SU-DHL-6 (cell line): ENCODE measurements at regions not wholly inside any gene's neighbourhood (a gene's known extent, or its start where the extent isn't known, plus 50 kb on each side); places are given as distances from the start of the nearest gene placed in this dataset.
"Not testable (repeated sequence)": the region's sequence is repeated elsewhere in the genome, so short reads cannot be mapped to it uniquely, and the experiment has no call there.

Experiments used
- H2AFZ ChIP-seq: fragments of 200-600 bp; sonication (generic); 2 replicates; pipeline ENCODE4 v1.6.1; 2014; ENCODE audit warnings: low read depth, mild to moderate bottlenecking, moderate library complexity, mixed read lengths, antibody characterized with exemption, low read length; ENCODE audit not compliant: severe bottlenecking
- H3F3A ChIP-seq: fragments of 200-600 bp; shearing (Covaris generic); 2 replicates; pipeline ENCODE4 v1.6.0; 2016; ENCODE audit warnings: antibody characterized with exemption, mild to moderate bottlenecking; ENCODE audit not compliant: insufficient read depth
- H3K27ac ChIP-seq: fragments of 200-600 bp; sonication (generic); 2 replicates; pipeline ENCODE4 v1.5.1; 2016; ENCODE audit warnings: low read depth, mild to moderate bottlenecking, low read length, moderate library complexity, mixed read lengths
- H3K27me3 ChIP-seq: fragments of 200-600 bp; sonication (generic), shearing (Covaris generic); 2 replicates; pipeline ENCODE4 v1.6.0; 2014; ENCODE audit warnings: mild to moderate bottlenecking, low read length
- H3K36me3 ChIP-seq: fragments of 200-600 bp; sonication (generic); 2 replicates; pipeline ENCODE4 v1.6.1; 2014; ENCODE audit warnings: mild to moderate bottlenecking, low read length, mixed read lengths
- H3K4me2 ChIP-seq: fragments of 300-600, 200-600 bp; shearing (Covaris generic), sonication (generic); 2 replicates; pipeline ENCODE4 v1.6.0; 2014; ENCODE audit warnings: low read length, low read depth, mild to moderate bottlenecking; ENCODE audit not compliant: poor library complexity, severe bottlenecking
- H3K4me3 ChIP-seq: fragments of 200-600 bp; sonication (generic); 2 replicates; pipeline ENCODE4 v1.5.1; 2014; ENCODE audit warnings: antibody characterized with exemption, low read length, mild to moderate bottlenecking, mixed read lengths; ENCODE audit not compliant: insufficient read depth, poor library complexity, severe bottlenecking
- H3K79me2 ChIP-seq: fragments of 200-600 bp; sonication (generic); 2 replicates; pipeline ENCODE4 v1.6.1; 2014; ENCODE audit warnings: mild to moderate bottlenecking, low read length, moderate library complexity; ENCODE audit not compliant: insufficient read depth
- H3K9ac ChIP-seq: fragments of 200-600 bp; sonication (generic); 2 replicates; pipeline ENCODE4 v1.7.0; 2014; ENCODE audit warnings: mild to moderate bottlenecking, low read length
- H3K9me2 ChIP-seq: fragments of 200-600 bp; sonication (generic); replicated peaks from 2 replicates; pipeline ENCODE4 v1.6.1; 2014; ENCODE audit warnings: low read length; ENCODE audit not compliant: insufficient read depth
- H3K9me3 ChIP-seq: fragments of 200-600 bp; sonication (generic); 2 replicates; pipeline ENCODE4 v1.6.1; 2014; ENCODE audit warnings: low read length, mixed read lengths; ENCODE audit not compliant: insufficient read depth
- H4K20me1 ChIP-seq: fragments of 200-600 bp; sonication (generic); 2 replicates; pipeline ENCODE4 v1.6.1; 2014; ENCODE audit warnings: low read depth, mild to moderate bottlenecking, antibody characterized with exemption, low read length, moderate library complexity, mixed read lengths
- CTCF ChIP-seq: fragments of 200-600 bp; sonication (generic); IDR thresholded peaks from one replicate; pipeline ENCODE4 v1.5.1; 2017; ENCODE audit warnings: antibody characterized with exemption, mild to moderate bottlenecking, low read length, moderate library complexity; ENCODE audit not compliant: insufficient read depth, poor library complexity, severe bottlenecking
- EZH2phosphoT487 ChIP-seq: fragments of 200-600 bp; sonication (generic), shearing (Covaris generic); conservative IDR thresholded peaks from 2 replicates; pipeline ENCODE4 v1.6.1; 2018; ENCODE audit warnings: mild to moderate bottlenecking, antibody characterized with exemption, low read length, moderate library complexity, mixed read lengths

GRCh38 chr4:49219489-49220225 lies 233.6 kb downstream of the CWH43 start:
- not testable (repeated sequence) for H3K4me3 ChIP-seq, H3K27ac ChIP-seq, H3K27me3 ChIP-seq, H3F3A ChIP-seq, H3K9ac ChIP-seq, H3K9me3 ChIP-seq, H2AFZ ChIP-seq, H3K4me2 ChIP-seq, H3K36me3 ChIP-seq, H4K20me1 ChIP-seq, H3K79me2 ChIP-seq, H3K9me2 ChIP-seq

GRCh38 chr4:49221209-49221608 lies 235.1 kb downstream of the CWH43 start:
- Histone ChIP-seq H3K9me2 (no peaks in the 10 kb centered on the region), H3F3A (no peaks in the 10 kb centered on the region), H3K9ac (no peak overlapping the region), H3K27me3 (no peaks in the 10 kb centered on the region), H3K4me2 (no peak overlapping the region), H3K27ac (no peak overlapping the region), H3K4me3 (no peak overlapping the region), H2AFZ (no peak overlapping the region), H4K20me1 (no peaks in the 10 kb centered on the region), H3K36me3 (no peaks in the 10 kb centered on the region), H3K9me3 (no peaks in the 10 kb centered on the region), H3K79me2 (no peaks in the 10 kb centered on the region)
- TF ChIP-seq EZH2phosphoT487, result no peak
- TF ChIP-seq CTCF, result no peak

- H3K9ac ChIP-seq, H4K20me1 ChIP-seq, H2AFZ ChIP-seq, H3K9me2 ChIP-seq, H3K36me3 ChIP-seq, H3K9me3 ChIP-seq, H3K27ac ChIP-seq, H3K79me2 ChIP-seq, H3K4me3 ChIP-seq, H3F3A ChIP-seq, H3K27me3 ChIP-seq, H3K4me2 ChIP-seq: not testable (repeated sequence)
Observed at GRCh38 chr4:49222810-49223209, 236.7 kb downstream of the CWH43 start.

- not testable (repeated sequence) for H3K4me2 ChIP-seq, H3K9me3 ChIP-seq, H3K79me2 ChIP-seq, H4K20me1 ChIP-seq, H2AFZ ChIP-seq, H3K27ac ChIP-seq, H3F3A ChIP-seq, H3K27me3 ChIP-seq, H3K9ac ChIP-seq, H3K36me3 ChIP-seq, H3K9me2 ChIP-seq, H3K4me3 ChIP-seq
Observed at GRCh38 chr4:49226216-49226866, 240.3 kb downstream of the CWH43 start.

- H3K4me2 ChIP-seq, H3F3A ChIP-seq, H3K9me2 ChIP-seq, H3K9ac ChIP-seq, H4K20me1 ChIP-seq, H3K36me3 ChIP-seq, H3K79me2 ChIP-seq, H3K27me3 ChIP-seq, H3K9me3 ChIP-seq, H2AFZ ChIP-seq, H3K4me3 ChIP-seq, H3K27ac ChIP-seq: not testable (repeated sequence)
Observed at GRCh38 chr4:49227941-49228340, 241.9 kb downstream of the CWH43 start.

GRCh38 chr4:49229243-49229642 lies 243.2 kb downstream of the CWH43 start:
- not testable (repeated sequence) for H3K9me2 ChIP-seq, H3K4me3 ChIP-seq, H2AFZ ChIP-seq, H3K4me2 ChIP-seq, H3K9ac ChIP-seq, H4K20me1 ChIP-seq, H3K9me3 ChIP-seq, H3K36me3 ChIP-seq, H3F3A ChIP-seq, H3K79me2 ChIP-seq, H3K27ac ChIP-seq, H3K27me3 ChIP-seq

- not testable (repeated sequence) for H3K9ac ChIP-seq, H3K4me2 ChIP-seq, H2AFZ ChIP-seq, H3K27ac ChIP-seq, H3K9me3 ChIP-seq, H3K36me3 ChIP-seq, H3F3A ChIP-seq, H3K79me2 ChIP-seq, H3K27me3 ChIP-seq, H3K4me3 ChIP-seq, H4K20me1 ChIP-seq, H3K9me2 ChIP-seq
Observed at GRCh38 chr4:49229713-49230112, 243.6 kb downstream of the CWH43 start.
